VCaP (cell line): ENCODE measurements at regions not wholly inside any gene's neighbourhood (a gene's known extent, or its start where the extent isn't known, plus 50 kb on each side); places are given as distances from the start of the nearest gene placed in this dataset.

Experiments used
- H3K27ac ChIP-seq: fragments of 450-650 bp; 2 replicates; pipeline ENCODE4 v1.5.1; 2017
- CTCF ChIP-seq: fragments of 450-650 bp; conservative IDR thresholded peaks from 2 replicates; pipeline ENCODE4 v1.5.1; 2017; ENCODE audit warnings: mild to moderate bottlenecking, moderate library complexity

- H3K27ac ChIP-seq: no peak overlapping the region
- TF ChIP-seq CTCF: no peak
Observed at GRCh38 chr4:54505996-54506395, 151.8 kb upstream of the KIT start.

- TF ChIP-seq CTCF: no peak
- H3K27ac ChIP-seq: no peak overlapping the region
Observed at GRCh38 chr4:54509057-54509456, 148.7 kb upstream of the KIT start.

- no peak for TF ChIP-seq CTCF
- no peak overlapping the region for H3K27ac ChIP-seq
Observed at GRCh38 chr4:54513204-54513603, 144.6 kb upstream of the KIT start.

- H3K27ac ChIP-seq: no peak overlapping the region
- no peak for TF ChIP-seq CTCF
Observed at GRCh38 chr4:54513741-54514140, 144.0 kb upstream of the KIT start.

- no peak overlapping the region for H3K27ac ChIP-seq
- no peak for TF ChIP-seq CTCF
Observed at GRCh38 chr4:54516556-54517215, 141.1 kb upstream of the KIT start.

- no peak overlapping the region for H3K27ac ChIP-seq
- no peak for TF ChIP-seq CTCF
Observed at GRCh38 chr4:54517781-54518444, 139.8 kb upstream of the KIT start.

GRCh38 chr4:54525602-54526001 lies 132.2 kb upstream of the KIT start:
- no peak for TF ChIP-seq CTCF
- H3K27ac ChIP-seq: no peak overlapping the region
